ENCODE measurements at regions not wholly inside any gene's neighbourhood (a gene's known extent, or its start where the extent isn't known, plus 50 kb on each side); places are given as distances from the start of the nearest gene placed in this dataset.
A peak's percentile ranks its signal among the peaks of the same experiment; 100 is the strongest.

DNA sequence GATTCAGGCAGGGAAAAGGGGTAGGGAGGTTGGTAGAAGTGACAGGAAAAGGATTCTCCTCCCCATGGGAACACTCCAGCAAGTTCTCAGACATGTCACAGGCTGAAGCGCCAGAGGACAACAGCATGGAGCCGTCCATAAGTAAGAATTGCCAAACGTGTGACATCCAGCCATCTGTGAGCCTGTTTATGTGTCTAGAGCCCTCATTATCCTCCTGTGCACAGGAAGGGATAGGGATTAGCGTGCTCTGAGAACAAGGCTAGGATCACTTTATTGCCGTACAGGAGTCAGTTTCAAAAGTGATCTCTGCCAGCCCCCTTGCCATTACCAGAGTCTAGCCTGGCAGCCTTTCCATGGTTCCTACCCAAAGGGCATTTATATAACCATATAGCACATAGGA, 549.5 kb downstream of the NTRK3 start:
- Histone ChIP-seq H3K27me3 (ENCODE audit: control insufficient read depth in 1 of 2, insufficient read depth in 1 of 2, low read length in 2 of 2) (peaks cover 0 to 3% of the 10 kb centered on the region in 2 experiments), H2BK15ac (ENCODE audit: low read depth, poor library complexity, severe bottlenecking) (no peak overlapping the region), H2BK5ac (ENCODE audit: low read depth, low read length, poor library complexity, severe bottlenecking) (no peak overlapping the region), H3K23ac (ENCODE audit: low read length in 2 of 2) (no peak overlapping the region), H3K4me3 (ENCODE audit: insufficient read depth in 1 of 2, low read depth in 1 of 2, low read length in 2 of 2) (no peak overlapping the region), H2AK5ac (ENCODE audit: low read length, severe bottlenecking) (no peak overlapping the region), H3K14ac (ENCODE audit: low read length in 2 of 2) (no peak overlapping the region), H3K18ac (ENCODE audit: low read depth in 1 of 2, low read length in 2 of 2) (peak overlapping the region in 1 of 2 experiments; percentile 30), H3K4me1 (ENCODE audit: control insufficient read depth, insufficient read depth, low read depth, low read length) (no peaks in the 10 kb centered on the region), H3K4ac (ENCODE audit: low read depth in 1 of 2, low read length in 2 of 2) (no peak overlapping the region), H3K36me3 (ENCODE audit: control insufficient read depth in 1 of 2, insufficient read depth in 2 of 2, low read depth in 1 of 2, low read length in 2 of 2) (no peaks in the 10 kb centered on the region), H3K4me2 (ENCODE audit: low read length, poor library complexity, severe bottlenecking) (no peak overlapping the region), H4K91ac (ENCODE audit: low read length) (no peak overlapping the region), H2BK120ac (ENCODE audit: low read depth, low read length) (no peak overlapping the region), H3K9me3 (ENCODE audit: control insufficient read depth, low read length) (peaks cover 5% of the 10 kb centered on the region), H2AFZ (ENCODE audit: low read depth, low read length) (no peak overlapping the region), H3K79me1 (replicated peaks; ENCODE audit: low read length, poor library complexity, severe bottlenecking) (no peaks in the 10 kb centered on the region), H2BK12ac (ENCODE audit: low read length in 2 of 2) (no peak overlapping the region), H3K27ac (ENCODE audit: low read length, poor library complexity, severe bottlenecking) (no peak overlapping the region), H4K8ac (ENCODE audit: low read length) (no peak overlapping the region), H3K9ac (ENCODE audit: low read length) (no peak overlapping the region)
- 63% methylated on average over 5 of the region's 5 CpGs for WGBS
- no peak for DNase-seq

DNA sequence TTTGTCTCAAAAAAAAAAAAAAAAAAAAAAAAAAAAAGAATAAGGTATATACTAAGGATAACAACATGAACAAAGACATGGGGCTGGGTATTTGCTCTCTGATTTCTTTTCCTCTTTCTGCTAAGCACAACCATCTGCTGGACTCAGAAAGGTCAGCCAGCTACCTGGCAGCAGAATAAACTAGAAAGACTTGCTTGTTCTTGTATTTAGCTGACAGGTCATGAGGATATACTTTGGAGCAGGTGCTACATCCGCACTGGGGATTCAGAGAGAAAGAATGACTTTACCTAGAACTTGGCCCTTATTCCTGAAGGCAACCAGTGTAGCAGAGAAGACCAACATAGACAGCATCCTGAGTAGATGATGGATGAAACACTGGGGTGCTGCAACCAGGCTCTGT, 550.5 kb downstream of the NTRK3 start:
- peaks cover 0 to 3% of the 10 kb centered on the region in 2 experiments for H3K27me3 ChIP-seq (ENCODE audit: control insufficient read depth in 1 of 2, insufficient read depth in 1 of 2, low read length in 2 of 2)
- no peak overlapping the region for H3K27ac ChIP-seq (ENCODE audit: low read length, poor library complexity, severe bottlenecking)
- no peak overlapping the region for H3K4ac ChIP-seq (ENCODE audit: low read depth in 1 of 2, low read length in 2 of 2)
- peaks cover 5% of the 10 kb centered on the region for H3K9me3 ChIP-seq (ENCODE audit: control insufficient read depth, low read length)
- no peak overlapping the region for H4K8ac ChIP-seq (ENCODE audit: low read length)
- no peaks in the 10 kb centered on the region for H3K36me3 ChIP-seq (ENCODE audit: control insufficient read depth in 1 of 2, insufficient read depth in 2 of 2, low read depth in 1 of 2, low read length in 2 of 2)
- H2BK15ac ChIP-seq (ENCODE audit: low read depth, poor library complexity, severe bottlenecking): no peak overlapping the region
- no peak overlapping the region for H3K23ac ChIP-seq (ENCODE audit: low read length in 2 of 2)
- no peak overlapping the region for H3K18ac ChIP-seq (ENCODE audit: low read depth in 1 of 2, low read length in 2 of 2)
- H3K4me1 ChIP-seq (ENCODE audit: control insufficient read depth, insufficient read depth, low read depth, low read length): no peaks in the 10 kb centered on the region
- DNase-seq: no peak
- H4K91ac ChIP-seq (ENCODE audit: low read length): no peak overlapping the region
- H3K79me1 ChIP-seq (replicated peaks; ENCODE audit: low read length, poor library complexity, severe bottlenecking): no peaks in the 10 kb centered on the region
- H2BK5ac ChIP-seq (ENCODE audit: low read depth, low read length, poor library complexity, severe bottlenecking): no peak overlapping the region
- no peak overlapping the region for H3K14ac ChIP-seq (ENCODE audit: low read length in 2 of 2)
- 77% methylated on average over 1 of the region's 1 CpG for WGBS
- H2AK5ac ChIP-seq (ENCODE audit: low read length, severe bottlenecking): no peak overlapping the region
- no peak overlapping the region for H3K4me2 ChIP-seq (ENCODE audit: low read length, poor library complexity, severe bottlenecking)
- no peak overlapping the region for H2AFZ ChIP-seq (ENCODE audit: low read depth, low read length)
- H2BK120ac ChIP-seq (ENCODE audit: low read depth, low read length): no peak overlapping the region
- H3K4me3 ChIP-seq (ENCODE audit: insufficient read depth in 1 of 2, low read depth in 1 of 2, low read length in 2 of 2): no peak overlapping the region
- no peak overlapping the region for H3K9ac ChIP-seq (ENCODE audit: low read length)
- no peak overlapping the region for H2BK12ac ChIP-seq (ENCODE audit: low read length in 2 of 2)

DNA sequence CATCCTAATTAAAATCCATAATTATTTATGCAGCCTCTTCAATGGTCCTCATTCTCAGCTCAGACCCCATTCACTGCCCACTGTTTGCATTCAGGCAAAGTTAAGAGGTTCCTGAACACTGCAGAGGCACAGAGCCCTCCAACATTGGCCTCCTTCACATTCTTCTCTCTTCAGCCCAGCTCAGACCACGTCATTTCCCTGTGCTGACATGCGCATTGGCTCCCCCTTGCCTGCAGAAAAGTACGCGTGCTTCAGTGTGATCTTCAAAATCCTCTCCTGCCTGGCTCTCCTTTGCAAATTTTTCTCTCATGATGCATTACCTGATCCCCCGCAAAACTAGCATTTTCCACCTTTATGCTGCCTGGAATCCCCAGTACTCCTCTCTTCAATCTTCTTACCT, 552.3 kb downstream of the NTRK3 start:
- Histone ChIP-seq H3K4ac (ENCODE audit: low read depth in 1 of 2, low read length in 2 of 2) (no peak overlapping the region), H3K14ac (ENCODE audit: low read length in 2 of 2) (no peak overlapping the region), H3K23ac (ENCODE audit: low read length in 2 of 2) (no peak overlapping the region), H2BK5ac (ENCODE audit: low read depth, low read length, poor library complexity, severe bottlenecking) (no peak overlapping the region), H2BK15ac (ENCODE audit: low read depth, poor library complexity, severe bottlenecking) (peak overlapping the region; percentile 19), H3K79me1 (replicated peaks; ENCODE audit: low read length, poor library complexity, severe bottlenecking) (no peaks in the 10 kb centered on the region), H3K18ac (ENCODE audit: low read depth in 1 of 2, low read length in 2 of 2) (no peak overlapping the region), H2AK5ac (ENCODE audit: low read length, severe bottlenecking) (no peak overlapping the region), H2BK12ac (ENCODE audit: low read length in 2 of 2) (no peak overlapping the region), H3K9ac (ENCODE audit: low read length) (no peak overlapping the region), H3K27me3 (ENCODE audit: control insufficient read depth in 1 of 2, insufficient read depth in 1 of 2, low read length in 2 of 2) (peaks cover 0 to 3% of the 10 kb centered on the region in 2 experiments), H3K4me3 (ENCODE audit: insufficient read depth in 1 of 2, low read depth in 1 of 2, low read length in 2 of 2) (no peak overlapping the region), H3K9me3 (ENCODE audit: control insufficient read depth, low read length) (peaks cover 5% of the 10 kb centered on the region), H3K4me1 (ENCODE audit: control insufficient read depth, insufficient read depth, low read depth, low read length) (no peaks in the 10 kb centered on the region), H4K91ac (ENCODE audit: low read length) (no peak overlapping the region), H4K8ac (ENCODE audit: low read length) (no peak overlapping the region), H2BK120ac (ENCODE audit: low read depth, low read length) (no peak overlapping the region), H3K36me3 (ENCODE audit: control insufficient read depth in 1 of 2, insufficient read depth in 2 of 2, low read depth in 1 of 2, low read length in 2 of 2) (no peaks in the 10 kb centered on the region), H2AFZ (ENCODE audit: low read depth, low read length) (no peak overlapping the region), H3K27ac (ENCODE audit: low read length, poor library complexity, severe bottlenecking) (no peak overlapping the region), H3K4me2 (ENCODE audit: low read length, poor library complexity, severe bottlenecking) (no peak overlapping the region)
- no peak for DNase-seq
- 85% methylated on average over 5 of the region's 5 CpGs for WGBS

DNA sequence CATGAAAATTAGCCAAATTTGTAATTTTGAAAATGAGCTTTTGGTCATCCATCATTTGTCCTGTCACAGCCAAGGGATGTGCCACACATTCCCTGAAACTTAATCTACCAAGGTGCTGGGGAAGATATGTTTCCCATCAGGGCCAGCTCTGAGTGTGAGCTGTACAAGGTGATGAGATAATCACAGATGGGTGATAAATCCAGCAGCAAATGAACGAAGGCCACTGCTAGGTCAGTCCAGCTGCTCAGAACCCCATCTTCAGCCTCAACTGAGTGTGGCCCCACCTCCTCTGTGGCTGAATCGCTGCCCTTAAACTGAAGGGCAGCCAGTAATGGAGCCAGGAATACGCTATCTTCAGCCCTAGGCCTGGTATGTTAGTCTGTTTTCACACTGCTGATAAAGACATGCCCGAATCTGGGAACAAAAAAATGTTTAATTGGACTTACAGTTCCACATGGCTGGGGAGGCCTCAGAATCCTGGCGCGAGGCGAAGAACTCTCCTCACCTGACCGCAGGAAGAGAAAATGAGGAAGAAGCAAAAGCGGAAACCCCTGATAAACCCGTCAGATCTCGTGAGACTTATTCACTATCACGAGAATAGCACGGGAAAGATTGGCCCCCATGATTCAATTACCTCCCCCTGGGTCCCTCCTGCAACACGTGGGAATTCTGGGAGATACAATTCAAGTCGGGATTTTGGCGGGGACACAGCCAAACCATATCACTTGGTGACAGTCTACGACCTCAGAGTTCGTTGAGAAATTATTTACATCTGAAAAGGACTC, 553.0 kb downstream of the NTRK3 start:
- Histone ChIP-seq H2AK5ac (ENCODE audit: low read length, severe bottlenecking) (no peak overlapping the region), H4K8ac (ENCODE audit: low read length) (no peak overlapping the region), H3K18ac (ENCODE audit: low read depth in 1 of 2, low read length in 2 of 2) (no peak overlapping the region), H2BK5ac (ENCODE audit: low read depth, low read length, poor library complexity, severe bottlenecking) (no peak overlapping the region), H3K27me3 (ENCODE audit: control insufficient read depth in 1 of 2, insufficient read depth in 1 of 2, low read length in 2 of 2) (peaks cover 0 to 3% of the 10 kb centered on the region in 2 experiments), H3K4me3 (ENCODE audit: insufficient read depth in 1 of 2, low read depth in 1 of 2, low read length in 2 of 2) (no peak overlapping the region), H3K4me2 (ENCODE audit: low read length, poor library complexity, severe bottlenecking) (no peak overlapping the region), H3K14ac (ENCODE audit: low read length in 2 of 2) (no peak overlapping the region), H2BK120ac (ENCODE audit: low read depth, low read length) (no peak overlapping the region), H2BK15ac (ENCODE audit: low read depth, poor library complexity, severe bottlenecking) (no peak overlapping the region), H2BK12ac (ENCODE audit: low read length in 2 of 2) (no peak overlapping the region), H4K91ac (ENCODE audit: low read length) (no peak overlapping the region), H3K27ac (ENCODE audit: low read length, poor library complexity, severe bottlenecking) (no peak overlapping the region), H2AFZ (ENCODE audit: low read depth, low read length) (no peak overlapping the region), H3K4ac (ENCODE audit: low read depth in 1 of 2, low read length in 2 of 2) (no peak overlapping the region), H3K9ac (ENCODE audit: low read length) (no peak overlapping the region), H3K79me1 (replicated peaks; ENCODE audit: low read length, poor library complexity, severe bottlenecking) (no peaks in the 10 kb centered on the region), H3K4me1 (ENCODE audit: control insufficient read depth, insufficient read depth, low read depth, low read length) (no peaks in the 10 kb centered on the region), H3K36me3 (ENCODE audit: control insufficient read depth in 1 of 2, insufficient read depth in 2 of 2, low read depth in 1 of 2, low read length in 2 of 2) (no peaks in the 10 kb centered on the region), H3K23ac (ENCODE audit: low read length in 2 of 2) (no peak overlapping the region), H3K9me3 (ENCODE audit: control insufficient read depth, low read length) (peaks cover 5% of the 10 kb centered on the region)
- DNase-seq: no peak
- 85% methylated on average over 18 of the region's 18 CpGs for WGBS
